ENCODE measurements at regions not wholly inside any gene's neighbourhood (a gene's known extent, or its start where the extent isn't known, plus 50 kb on each side); places are given as distances from the start of the nearest gene placed in this dataset.

- TF ChIP-seq GABPA (IDR thresholded peaks at IDR 0.05; ENCODE audit: low read depth) (no peak), CTCF (IDR thresholded peaks at IDR 0.05; ENCODE audit: insufficient read depth, low read length) (no peak), POLR2AphosphoS5 (IDR thresholded peaks at IDR 0.05; ENCODE audit: low read depth) (no peak), REST (IDR thresholded peaks at IDR 0.05; ENCODE audit: insufficient replicate concordance, low read depth) (no peak), SPI1 (IDR thresholded peaks at IDR 0.05; ENCODE audit: borderline replicate concordance, low read depth) (no peak)
- DNase-seq (ENCODE audit: low read depth in 1 of 2, low spot score in 1 of 2): peak in 1 of 2 experiments; percentile 32
- no peak overlapping the region for H3K27ac ChIP-seq (replicated peaks)
- no peak overlapping the region for H3K4me3 ChIP-seq (replicated peaks; ENCODE audit: insufficient read depth, low read length)
- H3K27me3 ChIP-seq (ENCODE audit: insufficient read depth, poor library complexity, severe bottlenecking): no peaks in the 10 kb centered on the region
Measured at GRCh38 chr7:142418326-142418725, 160.5 kb upstream of the PRSS58 start.

- no peak for DNase-seq (ENCODE audit: low read depth in 1 of 2, low spot score in 1 of 2)
Measured at GRCh38 chr7:142414915-142415314, 157.1 kb upstream of the PRSS58 start.

GRCh38 chr7:142414135-142414534 lies 156.3 kb upstream of the PRSS58 start:
- no peak overlapping the region for H3K4me3 ChIP-seq (replicated peaks; ENCODE audit: insufficient read depth, low read length)
- no peak for TF ChIP-seq GABPA (IDR thresholded peaks at IDR 0.05; ENCODE audit: low read depth)
- peak; percentile 36; the same call in 1 of the 2 replicates for TF ChIP-seq SPI1 (IDR thresholded peaks at IDR 0.05; ENCODE audit: borderline replicate concordance, low read depth)
- H3K27me3 ChIP-seq (ENCODE audit: insufficient read depth, poor library complexity, severe bottlenecking): no peaks in the 10 kb centered on the region
- H3K27ac ChIP-seq (replicated peaks): no peak overlapping the region
- DNase-seq (ENCODE audit: low read depth in 1 of 2, low spot score in 1 of 2): no peak

More at GRCh38 chr7:142414915-142415314, 157.1 kb upstream of the PRSS58 start:
- H3K4me3 ChIP-seq (replicated peaks; ENCODE audit: insufficient read depth, low read length): no peak overlapping the region
- no peak overlapping the region for H3K27ac ChIP-seq (replicated peaks)
- H3K27me3 ChIP-seq (ENCODE audit: insufficient read depth, poor library complexity, severe bottlenecking): no peaks in the 10 kb centered on the region
- TF ChIP-seq SPI1 (IDR thresholded peaks at IDR 0.05; ENCODE audit: borderline replicate concordance, low read depth): no peak
- TF ChIP-seq REST (IDR thresholded peaks at IDR 0.05; ENCODE audit: insufficient replicate concordance, low read depth): no peak
- TF ChIP-seq GABPA (IDR thresholded peaks at IDR 0.05; ENCODE audit: low read depth): no peak
- TF ChIP-seq CTCF (IDR thresholded peaks at IDR 0.05; ENCODE audit: insufficient read depth, low read length): no peak
- TF ChIP-seq POLR2AphosphoS5 (IDR thresholded peaks at IDR 0.05; ENCODE audit: low read depth): no peak

GRCh38 chr7:142413280-142414000 lies 155.6 kb upstream of the PRSS58 start:
- Histone ChIP-seq H3K4me3 (replicated peaks; ENCODE audit: insufficient read depth, low read length) (no peak overlapping the region), H3K27me3 (ENCODE audit: insufficient read depth, poor library complexity, severe bottlenecking) (no peaks in the 10 kb centered on the region), H3K27ac (replicated peaks) (no peak overlapping the region)
- DNase-seq (ENCODE audit: low read depth in 1 of 2, low spot score in 1 of 2): no peak
- TF ChIP-seq SPI1 (IDR thresholded peaks at IDR 0.05; ENCODE audit: borderline replicate concordance, low read depth) (no peak), CTCF (IDR thresholded peaks at IDR 0.05; ENCODE audit: insufficient read depth, low read length) (no peak), REST (IDR thresholded peaks at IDR 0.05; ENCODE audit: insufficient replicate concordance, low read depth) (no peak), GABPA (IDR thresholded peaks at IDR 0.05; ENCODE audit: low read depth) (no peak), POLR2AphosphoS5 (IDR thresholded peaks at IDR 0.05; ENCODE audit: low read depth) (no peak)
